ENCODE measurements at regions not wholly inside any gene's neighbourhood (a gene's known extent, or its start where the extent isn't known, plus 50 kb on each side); places are given as distances from the start of the nearest gene placed in this dataset.

DNA sequence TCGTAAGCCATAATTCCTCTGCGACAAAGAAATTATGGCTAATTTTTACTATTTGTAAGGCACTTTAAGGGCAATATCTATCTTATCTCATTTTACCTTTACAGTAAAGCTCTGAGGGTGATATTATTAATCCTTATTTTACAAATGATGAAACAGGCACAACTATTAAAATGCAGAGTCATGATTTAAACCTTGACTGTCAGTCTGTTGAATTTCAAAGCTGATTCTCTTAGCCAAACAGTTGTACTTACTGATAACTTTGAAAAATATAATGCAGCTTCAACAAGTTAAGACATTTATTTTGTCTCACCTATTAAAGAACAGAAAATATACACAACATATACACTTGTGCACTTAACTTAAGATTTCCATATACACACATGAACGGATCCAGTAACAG is 88.2 kb downstream of the SMPDL3A start:
- TF ChIP-seq CTCF (IDR thresholded peaks at IDR 0.05) (no peak), POLR2A (IDR thresholded peaks at IDR 0.05) (no peak), POLR2AphosphoS5 (IDR thresholded peaks at IDR 0.05) (no peak)

All from breast epithelium (tissue), 3 donors.